OCI-LY7 (cell line): ENCODE measurements at regions not wholly inside any gene's neighbourhood (a gene's known extent, or its start where the extent isn't known, plus 50 kb on each side); places are given as distances from the start of the nearest gene placed in this dataset.

Experiments
- EZH2phosphoT487 ChIP-seq: fragments of 200-600 bp; sonication (generic); IDR thresholded peaks from 2 replicates; pipeline ENCODE4 v1.6.1; 2018; ENCODE audit warnings: low read depth, borderline replicate concordance, mild to moderate bottlenecking, mixed run types, antibody characterized with exemption, low read length, moderate library complexity, mixed read lengths
- TF ChIP-seq, protein P1 (sequence below): fragments of 200-600 bp; sonication (generic); conservative IDR thresholded peaks from 2 replicates; pipeline ENCODE4 v1.5.1; 2014; ENCODE audit warnings: mild to moderate bottlenecking, antibody characterized with exemption, low read length, moderate library complexity, mixed read lengths

GRCh38 chr7:156490021-156490800 is 150.4 kb upstream of the RNF32 start:
- TF ChIP-seq, protein P1, sequence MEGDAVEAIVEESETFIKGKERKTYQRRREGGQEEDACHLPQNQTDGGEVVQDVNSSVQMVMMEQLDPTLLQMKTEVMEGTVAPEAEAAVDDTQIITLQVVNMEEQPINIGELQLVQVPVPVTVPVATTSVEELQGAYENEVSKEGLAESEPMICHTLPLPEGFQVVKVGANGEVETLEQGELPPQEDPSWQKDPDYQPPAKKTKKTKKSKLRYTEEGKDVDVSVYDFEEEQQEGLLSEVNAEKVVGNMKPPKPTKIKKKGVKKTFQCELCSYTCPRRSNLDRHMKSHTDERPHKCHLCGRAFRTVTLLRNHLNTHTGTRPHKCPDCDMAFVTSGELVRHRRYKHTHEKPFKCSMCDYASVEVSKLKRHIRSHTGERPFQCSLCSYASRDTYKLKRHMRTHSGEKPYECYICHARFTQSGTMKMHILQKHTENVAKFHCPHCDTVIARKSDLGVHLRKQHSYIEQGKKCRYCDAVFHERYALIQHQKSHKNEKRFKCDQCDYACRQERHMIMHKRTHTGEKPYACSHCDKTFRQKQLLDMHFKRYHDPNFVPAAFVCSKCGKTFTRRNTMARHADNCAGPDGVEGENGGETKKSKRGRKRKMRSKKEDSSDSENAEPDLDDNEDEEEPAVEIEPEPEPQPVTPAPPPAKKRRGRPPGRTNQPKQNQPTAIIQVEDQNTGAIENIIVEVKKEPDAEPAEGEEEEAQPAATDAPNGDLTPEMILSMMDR: no peak
- TF ChIP-seq EZH2phosphoT487: no peak
